ENCODE measurements at regions not wholly inside any gene's neighbourhood (a gene's known extent, or its start where the extent isn't known, plus 50 kb on each side); places are given as distances from the start of the nearest gene placed in this dataset.

DNA sequence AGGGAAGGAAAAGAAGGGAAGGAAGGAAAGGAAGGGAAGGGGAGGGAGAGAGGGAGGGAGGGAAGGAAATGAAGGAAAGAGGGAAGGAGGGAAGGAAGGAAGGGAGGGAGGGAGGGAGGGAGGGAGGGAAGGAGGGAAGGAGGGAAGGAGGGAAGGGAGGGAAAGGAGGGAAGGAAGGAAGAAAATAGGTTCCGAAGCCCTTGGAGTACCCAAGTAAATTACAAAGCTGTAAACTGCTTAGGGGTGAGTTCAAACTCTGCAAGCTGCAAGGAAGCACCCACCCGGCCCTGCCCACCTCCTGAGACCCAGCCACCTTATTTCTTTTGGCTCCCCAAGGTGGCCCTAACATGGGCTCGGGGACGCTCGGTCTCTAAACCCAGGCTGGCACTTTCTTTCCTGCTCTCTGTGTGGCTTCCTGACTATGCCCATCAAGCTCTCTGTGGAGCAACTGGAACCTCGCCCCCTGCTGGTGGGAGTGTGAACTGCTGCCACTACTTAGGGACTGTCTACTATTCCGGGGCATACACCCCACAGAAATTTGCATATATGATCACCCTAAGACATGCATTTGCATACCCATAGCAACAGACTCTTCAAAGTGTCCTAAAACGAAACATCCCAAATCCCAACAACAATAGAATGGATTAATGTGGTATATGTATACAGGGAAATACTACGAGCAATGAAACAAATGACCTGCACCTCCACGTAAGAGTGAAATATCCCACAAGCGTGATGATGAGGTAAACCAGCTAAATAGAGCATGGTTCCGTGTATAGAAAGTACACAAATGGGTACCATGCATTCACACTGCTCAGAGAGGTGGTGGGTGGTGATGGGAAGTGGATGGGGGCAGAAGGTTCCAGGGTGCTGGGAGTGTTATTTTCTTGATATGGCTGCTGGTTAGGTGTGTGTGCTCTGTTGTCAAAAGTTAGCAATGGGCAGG, 151.7 kb upstream of the TBL1X start:
- Histone ChIP-seq H3F3A (ENCODE audit: insufficient read depth, low read length) (no peaks in the 10 kb centered on the region), H3K27ac (ENCODE audit: low read depth, low read length, poor library complexity, severe bottlenecking) (peak overlapping the region; percentile 58), H2AFZ (ENCODE audit: low read length) (no peak overlapping the region), H3K4me2 (ENCODE audit: low read length) (no peak overlapping the region), H3K79me2 (ENCODE audit: insufficient read depth, low read length) (no peaks in the 10 kb centered on the region), H4K20me1 (ENCODE audit: insufficient read depth, low read length) (no peaks in the 10 kb centered on the region), H3K27me3 (ENCODE audit: insufficient read depth, low read length) (no peaks in the 10 kb centered on the region), H3K9ac (ENCODE audit: low read length) (no peak overlapping the region), H3K9me2 (ENCODE audit: low read depth, low read length) (no peaks in the 10 kb centered on the region), H3K4me3 (ENCODE audit: low read depth, low read length, poor library complexity, severe bottlenecking) (no peak overlapping the region), H3K36me3 (ENCODE audit: insufficient read depth, low read length) (no peaks in the 10 kb centered on the region), H3K4me1 (ENCODE audit: insufficient read depth, low read length, severe bottlenecking) (peaks cover 51% of the 10 kb centered on the region), H3K9me3 (ENCODE audit: low read length) (no peaks in the 10 kb centered on the region)
- TF ChIP-seq EZH2 (IDR thresholded peaks at IDR 0.05; ENCODE audit: borderline replicate concordance, low read length) = no peak
- TF ChIP-seq, protein P1, sequence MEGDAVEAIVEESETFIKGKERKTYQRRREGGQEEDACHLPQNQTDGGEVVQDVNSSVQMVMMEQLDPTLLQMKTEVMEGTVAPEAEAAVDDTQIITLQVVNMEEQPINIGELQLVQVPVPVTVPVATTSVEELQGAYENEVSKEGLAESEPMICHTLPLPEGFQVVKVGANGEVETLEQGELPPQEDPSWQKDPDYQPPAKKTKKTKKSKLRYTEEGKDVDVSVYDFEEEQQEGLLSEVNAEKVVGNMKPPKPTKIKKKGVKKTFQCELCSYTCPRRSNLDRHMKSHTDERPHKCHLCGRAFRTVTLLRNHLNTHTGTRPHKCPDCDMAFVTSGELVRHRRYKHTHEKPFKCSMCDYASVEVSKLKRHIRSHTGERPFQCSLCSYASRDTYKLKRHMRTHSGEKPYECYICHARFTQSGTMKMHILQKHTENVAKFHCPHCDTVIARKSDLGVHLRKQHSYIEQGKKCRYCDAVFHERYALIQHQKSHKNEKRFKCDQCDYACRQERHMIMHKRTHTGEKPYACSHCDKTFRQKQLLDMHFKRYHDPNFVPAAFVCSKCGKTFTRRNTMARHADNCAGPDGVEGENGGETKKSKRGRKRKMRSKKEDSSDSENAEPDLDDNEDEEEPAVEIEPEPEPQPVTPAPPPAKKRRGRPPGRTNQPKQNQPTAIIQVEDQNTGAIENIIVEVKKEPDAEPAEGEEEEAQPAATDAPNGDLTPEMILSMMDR (IDR thresholded peaks at IDR 0.05; ENCODE audit: low read length) = peak; percentile 65

DNA sequence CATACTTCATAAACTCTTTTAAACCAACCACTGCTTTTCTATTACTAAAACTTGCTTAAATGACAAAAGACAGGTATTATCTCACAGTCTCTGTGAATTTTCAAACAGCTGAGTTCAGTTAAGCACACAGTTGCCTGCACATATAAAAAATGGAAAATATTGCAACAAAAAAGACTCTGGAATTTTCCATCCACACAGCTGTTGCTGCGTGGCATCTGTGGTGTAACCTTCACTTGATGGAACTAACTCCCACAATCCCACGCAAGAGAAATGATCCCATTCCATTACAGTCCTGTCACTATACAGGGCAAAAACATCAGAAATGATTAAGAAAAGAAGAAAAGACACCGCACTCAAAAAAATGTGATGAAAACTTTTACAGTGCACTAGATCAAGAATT, 149.8 kb upstream of the TBL1X start:
- H3K27ac ChIP-seq (ENCODE audit: low read depth, low read length, poor library complexity, severe bottlenecking) = no peak overlapping the region
- no peaks in the 10 kb centered on the region for H3K36me3 ChIP-seq (ENCODE audit: insufficient read depth, low read length)
- peaks cover 51% of the 10 kb centered on the region for H3K4me1 ChIP-seq (ENCODE audit: insufficient read depth, low read length, severe bottlenecking)
- H3K27me3 ChIP-seq (ENCODE audit: insufficient read depth, low read length) = no peaks in the 10 kb centered on the region
- H4K20me1 ChIP-seq (ENCODE audit: insufficient read depth, low read length) = no peaks in the 10 kb centered on the region
- H3F3A ChIP-seq (ENCODE audit: insufficient read depth, low read length) = no peaks in the 10 kb centered on the region
- TF ChIP-seq EZH2 (IDR thresholded peaks at IDR 0.05; ENCODE audit: borderline replicate concordance, low read length) = no peak
- TF ChIP-seq, protein P1 (IDR thresholded peaks at IDR 0.05; ENCODE audit: low read length) = no peak
- no peaks in the 10 kb centered on the region for H3K9me3 ChIP-seq (ENCODE audit: low read length)
- no peaks in the 10 kb centered on the region for H3K9me2 ChIP-seq (ENCODE audit: low read depth, low read length)
- no peak overlapping the region for H2AFZ ChIP-seq (ENCODE audit: low read length)
- H3K79me2 ChIP-seq (ENCODE audit: insufficient read depth, low read length) = no peaks in the 10 kb centered on the region
- no peak overlapping the region for H3K4me2 ChIP-seq (ENCODE audit: low read length)
- no peak overlapping the region for H3K9ac ChIP-seq (ENCODE audit: low read length)
- H3K4me3 ChIP-seq (ENCODE audit: low read depth, low read length, poor library complexity, severe bottlenecking) = no peak overlapping the region

DNA sequence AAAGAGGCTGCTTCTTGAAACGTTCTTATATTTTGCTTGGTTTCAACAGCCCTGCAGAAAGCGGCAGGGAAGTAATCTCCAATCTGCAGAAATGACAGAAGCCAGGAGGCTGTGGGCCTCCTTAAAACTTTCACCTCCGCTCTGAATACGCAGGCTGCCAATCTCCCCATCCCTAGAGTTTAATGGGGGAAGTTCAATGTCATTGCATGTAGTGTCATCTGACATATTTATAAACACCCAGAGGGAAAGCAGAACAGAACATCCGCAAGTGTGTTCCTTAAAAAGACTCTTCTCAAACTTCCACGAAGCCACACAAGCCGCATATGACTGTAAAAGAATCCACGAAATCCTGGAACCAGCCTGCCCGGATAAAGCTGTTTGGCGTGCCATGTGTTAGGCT, 148.8 kb upstream of the TBL1X start:
- no peaks in the 10 kb centered on the region for H3K36me3 ChIP-seq (ENCODE audit: insufficient read depth, low read length)
- TF ChIP-seq EZH2 (IDR thresholded peaks at IDR 0.05; ENCODE audit: borderline replicate concordance, low read length) = no peak
- TF ChIP-seq, protein P1 (IDR thresholded peaks at IDR 0.05; ENCODE audit: low read length) = no peak

More for the DNA sequence above, 148.8 kb upstream of the TBL1X start:
- H3K4me2 ChIP-seq (ENCODE audit: low read length) = no peak overlapping the region
- H4K20me1 ChIP-seq (ENCODE audit: insufficient read depth, low read length) = no peaks in the 10 kb centered on the region
- H3K9me2 ChIP-seq (ENCODE audit: low read depth, low read length) = no peaks in the 10 kb centered on the region
- no peak overlapping the region for H3K9ac ChIP-seq (ENCODE audit: low read length)
- no peaks in the 10 kb centered on the region for H3K9me3 ChIP-seq (ENCODE audit: low read length)
- H3K4me3 ChIP-seq (ENCODE audit: low read depth, low read length, poor library complexity, severe bottlenecking) = no peak overlapping the region
- peaks cover 45% of the 10 kb centered on the region for H3K4me1 ChIP-seq (ENCODE audit: insufficient read depth, low read length, severe bottlenecking)
- H3F3A ChIP-seq (ENCODE audit: insufficient read depth, low read length) = no peaks in the 10 kb centered on the region
- no peaks in the 10 kb centered on the region for H3K79me2 ChIP-seq (ENCODE audit: insufficient read depth, low read length)
- H3K27me3 ChIP-seq (ENCODE audit: insufficient read depth, low read length) = no peaks in the 10 kb centered on the region
- H2AFZ ChIP-seq (ENCODE audit: low read length) = no peak overlapping the region
- no peak overlapping the region for H3K27ac ChIP-seq (ENCODE audit: low read depth, low read length, poor library complexity, severe bottlenecking)

Measured in OCI-LY1 (cell line).